HepG2 (cell line): ENCODE measurements at regions not wholly inside any gene's neighbourhood (a gene's known extent, or its start where the extent isn't known, plus 50 kb on each side); places are given as distances from the start of the nearest gene placed in this dataset.

Experiments used
- EZH2 ChIP-seq: conservative IDR thresholded peaks from 2 replicates; pipeline ENCODE4 v1.6.1; 2012; ENCODE audit warnings: mild to moderate bottlenecking, low read depth, low read length, moderate library complexity
- IRF9 ChIP-seq: sonication (generic); formaldehyde crosslinking; IDR thresholded peaks from 2 replicates; pipeline ENCODE4 v1.8.0; 2022; ENCODE audit warnings: missing genetic modification reagents, mild to moderate bottlenecking, borderline replicate concordance
- MAFK ChIP-seq, 2 experiments: IDR thresholded peaks in 1 of 2; conservative IDR thresholded peaks in 1 of 2; 2 replicates each; pipeline ENCODE4 v1.6.1; 2011; ENCODE audit warnings: improper control_type of control experiment in 2 of 2, low read length in 2 of 2
- TCF7L2 ChIP-seq: IDR thresholded peaks from 2 replicates; pipeline ENCODE4 v1.6.1; 2011; ENCODE audit warnings: mild to moderate bottlenecking, low read depth, low read length, moderate library complexity

- TF ChIP-seq MAFK (conservative IDR thresholded peaks at IDR 0.05 in 1 of 2, IDR thresholded peaks at IDR 0.05 in 1 of 2; ENCODE audit: low read length in 2 of 2) (no peak), EZH2 (no peak), TCF7L2 (no peak), IRF9 (no peak)
Measured at GRCh38 chr5:54845567-54845941, 139.8 kb downstream of the ESM1 start.
